ENCODE measurements at regions not wholly inside any gene's neighbourhood (a gene's known extent, or its start where the extent isn't known, plus 50 kb on each side); places are given as distances from the start of the nearest gene placed in this dataset.
A peak's percentile ranks its signal among the peaks of the same experiment; 100 is the strongest.

- no peak for DNase-seq
Observed at GRCh38 chr2:158049129-158049855, 52.4 kb upstream of the UPP2 start.

GRCh38 chr2:158048327-158048726, 53.3 kb upstream of the UPP2 start:
- DNase-seq, result no peak

- no peak for DNase-seq
Observed at GRCh38 chr2:158047156-158047611, 54.5 kb upstream of the UPP2 start.

- DNase-seq, result no peak
Observed at GRCh38 chr2:158046121-158046880, 55.4 kb upstream of the UPP2 start.

GRCh38 chr2:158045362-158045761, 56.3 kb upstream of the UPP2 start:
- no peak for DNase-seq

- no peak for DNase-seq
Observed at GRCh38 chr2:158043181-158043948, 58.3 kb upstream of the UPP2 start.

GRCh38 chr2:158042666-158043065, 59.0 kb upstream of the UPP2 start:
- DNase-seq, result no peak

GRCh38 chr2:158042245-158042644, 59.4 kb upstream of the UPP2 start:
- no peak for DNase-seq

GRCh38 chr2:158041400-158041799, 60.3 kb upstream of the UPP2 start:
- DNase-seq, result no peak

- no peak for DNase-seq
Observed at GRCh38 chr2:158038901-158039300, 62.8 kb upstream of the UPP2 start.

- DNase-seq, result peak; percentile 16
Observed at GRCh38 chr2:158034198-158034866, 67.3 kb upstream of the UPP2 start.

GRCh38 chr2:158031371-158031770, 70.3 kb upstream of the UPP2 start:
- DNase-seq, result no peak

GRCh38 chr2:158025255-158025996, 76.2 kb upstream of the UPP2 start:
- no peak for DNase-seq

- no peak for DNase-seq
Observed at GRCh38 chr2:158024288-158024898, 77.3 kb upstream of the UPP2 start.

- DNase-seq, result no peak
Observed at GRCh38 chr2:158022888-158023287, 78.8 kb upstream of the UPP2 start.

GRCh38 chr2:158021226-158021625, 80.5 kb upstream of the UPP2 start:
- no peak for DNase-seq

GRCh38 chr2:158015428-158016076, 86.1 kb upstream of the UPP2 start:
- DNase-seq, result no peak

GRCh38 chr2:158013891-158014290, 87.8 kb upstream of the UPP2 start:
- no peak for DNase-seq

- DNase-seq, result no peak
Observed at GRCh38 chr2:158011055-158011771, 90.5 kb upstream of the UPP2 start.

- DNase-seq, result no peak
Observed at GRCh38 chr2:158009399-158009798, 92.3 kb upstream of the UPP2 start.
